ENCODE measurements at regions not wholly inside any gene's neighbourhood (a gene's known extent, or its start where the extent isn't known, plus 50 kb on each side); places are given as distances from the start of the nearest gene placed in this dataset.
"Not testable (repeated sequence)": the region's sequence is repeated elsewhere in the genome, so short reads cannot be mapped to it uniquely, and the experiment has no call there.

GRCh38 chr1:29388884-29389283, 152.6 kb downstream of the PTPRU start:
- H3K9me3 ChIP-seq: no peaks in the 10 kb centered on the region
- peaks cover 0 to 63% of the 10 kb centered on the region in 2 donors for H3K27me3 ChIP-seq
- no peak for DNase-seq
- no peak overlapping the region for H3K4me3 ChIP-seq
- no peaks in the 10 kb centered on the region for H3K36me3 ChIP-seq
- intact Hi-C loops (cut with DNase I; ENCODE audit: low total_unique reads): no loop called here
- no peak for TF ChIP-seq CTCF (IDR thresholded peaks at IDR 0.05)
- H3K4me1 ChIP-seq: no peaks in the 10 kb centered on the region
- no peak overlapping the region for H3K27ac ChIP-seq

GRCh38 chr1:29388170-29388569, 151.8 kb downstream of the PTPRU start:
- intact Hi-C loops (cut with DNase I; ENCODE audit: low total_unique reads): no loop called here
- peaks cover 0 to 60% of the 10 kb centered on the region in 2 donors for H3K27me3 ChIP-seq
- DNase-seq: no peak
- H3K27ac ChIP-seq: no peak overlapping the region
- TF ChIP-seq CTCF (IDR thresholded peaks at IDR 0.05): no peak
- no peaks in the 10 kb centered on the region for H3K9me3 ChIP-seq
- H3K4me1 ChIP-seq: no peaks in the 10 kb centered on the region
- no peaks in the 10 kb centered on the region for H3K36me3 ChIP-seq
- no peak overlapping the region for H3K4me3 ChIP-seq

GRCh38 chr1:29387210-29387609, 150.9 kb downstream of the PTPRU start:
- no peak overlapping the region for H3K27ac ChIP-seq
- no peaks in the 10 kb centered on the region for H3K4me1 ChIP-seq
- H3K27me3 ChIP-seq: peaks cover 0 to 64% of the 10 kb centered on the region in 2 donors
- H3K9me3 ChIP-seq: no peaks in the 10 kb centered on the region
- no peak for TF ChIP-seq CTCF (IDR thresholded peaks at IDR 0.05)
- H3K4me3 ChIP-seq: no peak overlapping the region
- intact Hi-C loops (cut with DNase I; ENCODE audit: low total_unique reads): no loop called here
- H3K36me3 ChIP-seq: no peaks in the 10 kb centered on the region
- no peak for DNase-seq

GRCh38 chr1:29386453-29386852, 150.1 kb downstream of the PTPRU start:
- intact Hi-C loops (cut with DNase I; ENCODE audit: low total_unique reads); H3K4me1 ChIP-seq; DNase-seq; H3K4me3 ChIP-seq; H3K36me3 ChIP-seq; H3K9me3 ChIP-seq; H3K27ac ChIP-seq: not testable (repeated sequence)
- H3K27me3 ChIP-seq: peaks cover 0 to 63% of the 10 kb centered on the region in 2 donors

GRCh38 chr1:29385966-29386365, 149.6 kb downstream of the PTPRU start:
- peaks cover 0 to 58% of the 10 kb centered on the region in 2 donors for H3K27me3 ChIP-seq
- H3K27ac ChIP-seq: no peak overlapping the region
- H3K4me3 ChIP-seq: no peak overlapping the region
- no peaks in the 10 kb centered on the region for H3K36me3 ChIP-seq
- no peaks in the 10 kb centered on the region for H3K4me1 ChIP-seq
- no peak for DNase-seq
- TF ChIP-seq CTCF (IDR thresholded peaks at IDR 0.05): no peak
- H3K9me3 ChIP-seq: no peaks in the 10 kb centered on the region
- intact Hi-C loops (cut with DNase I; ENCODE audit: low total_unique reads): no loop called here

GRCh38 chr1:29384496-29385015, 148.2 kb downstream of the PTPRU start:
- no peaks in the 10 kb centered on the region for H3K36me3 ChIP-seq
- no peak overlapping the region for H3K27ac ChIP-seq
- peaks cover 0 to 4% (median 3%) of the 10 kb centered on the region in 3 donors for H3K9me3 ChIP-seq
- H3K4me1 ChIP-seq: no peaks in the 10 kb centered on the region
- H3K27me3 ChIP-seq: peaks cover 0 to 44% of the 10 kb centered on the region in 2 donors
- intact Hi-C loops (cut with DNase I; ENCODE audit: low total_unique reads): no loop called here
- no peak overlapping the region for H3K4me3 ChIP-seq
- no peak for DNase-seq
- TF ChIP-seq CTCF (IDR thresholded peaks at IDR 0.05): no peak

All from tibial artery (tissue), 4 donors.